ENCODE measurements at regions not wholly inside any gene's neighbourhood (a gene's known extent, or its start where the extent isn't known, plus 50 kb on each side); places are given as distances from the start of the nearest gene placed in this dataset.
"Not testable (repeated sequence)": the region's sequence is repeated elsewhere in the genome, so short reads cannot be mapped to it uniquely, and the experiment has no call there.

GRCh38 chr22:46045459-46046298, 68.7 kb upstream of the WNT7B start:
- H3K9me3 ChIP-seq: no peaks in the 10 kb centered on the region
- peak overlapping the region; percentile 94 to 99 for H3K27ac ChIP-seq
- DNase-seq: peak; percentile 32 to 39
- no peaks in the 10 kb centered on the region for H3K4me1 ChIP-seq
- no peaks in the 10 kb centered on the region for H3K36me3 ChIP-seq
- peak overlapping the region; percentile 49 to 53 for H3K4me3 ChIP-seq
- intact Hi-C loops (cut with DNase I; ENCODE audit: low total_unique reads): no loop called here
- H3K27me3 ChIP-seq: no peaks in the 10 kb centered on the region
- peak in 1 of 2 donors; percentile 17 for TF ChIP-seq POLR2A (IDR thresholded peaks at IDR 0.05)
- TF ChIP-seq, protein P1, sequence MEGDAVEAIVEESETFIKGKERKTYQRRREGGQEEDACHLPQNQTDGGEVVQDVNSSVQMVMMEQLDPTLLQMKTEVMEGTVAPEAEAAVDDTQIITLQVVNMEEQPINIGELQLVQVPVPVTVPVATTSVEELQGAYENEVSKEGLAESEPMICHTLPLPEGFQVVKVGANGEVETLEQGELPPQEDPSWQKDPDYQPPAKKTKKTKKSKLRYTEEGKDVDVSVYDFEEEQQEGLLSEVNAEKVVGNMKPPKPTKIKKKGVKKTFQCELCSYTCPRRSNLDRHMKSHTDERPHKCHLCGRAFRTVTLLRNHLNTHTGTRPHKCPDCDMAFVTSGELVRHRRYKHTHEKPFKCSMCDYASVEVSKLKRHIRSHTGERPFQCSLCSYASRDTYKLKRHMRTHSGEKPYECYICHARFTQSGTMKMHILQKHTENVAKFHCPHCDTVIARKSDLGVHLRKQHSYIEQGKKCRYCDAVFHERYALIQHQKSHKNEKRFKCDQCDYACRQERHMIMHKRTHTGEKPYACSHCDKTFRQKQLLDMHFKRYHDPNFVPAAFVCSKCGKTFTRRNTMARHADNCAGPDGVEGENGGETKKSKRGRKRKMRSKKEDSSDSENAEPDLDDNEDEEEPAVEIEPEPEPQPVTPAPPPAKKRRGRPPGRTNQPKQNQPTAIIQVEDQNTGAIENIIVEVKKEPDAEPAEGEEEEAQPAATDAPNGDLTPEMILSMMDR (IDR thresholded peaks at IDR 0.05): no peak

GRCh38 chr22:46046299-46046685, 69.3 kb upstream of the WNT7B start:
- Histone ChIP-seq H3K4me3 (peak overlapping the region in 1 of 2 donors; percentile 53), H3K9me3 (no peaks in the 10 kb centered on the region), H3K27ac (peak overlapping the region; percentile 94 to 99), H3K4me1 (peaks cover 2 to 5% of the 10 kb centered on the region in 2 donors), H3K27me3 (no peaks in the 10 kb centered on the region), H3K36me3 (no peaks in the 10 kb centered on the region)
- peak; percentile 19 to 31 for DNase-seq
- intact Hi-C loops (cut with DNase I; ENCODE audit: low total_unique reads): no loop called here
- TF ChIP-seq, protein P1 (IDR thresholded peaks at IDR 0.05): no peak
- TF ChIP-seq POLR2A (IDR thresholded peaks at IDR 0.05): no peak

- Histone ChIP-seq H3K4me1 (peaks cover 11 to 15% of the 10 kb centered on the region in 2 donors), H3K4me3 (no peak overlapping the region), H3K9me3 (no peaks in the 10 kb centered on the region), H3K27ac (peak overlapping the region; percentile 94 to 99), H3K36me3 (no peaks in the 10 kb centered on the region), H3K27me3 (no peaks in the 10 kb centered on the region)
- intact Hi-C loops (cut with DNase I; ENCODE audit: low total_unique reads): no loop called here
- DNase-seq: peak; percentile 13 to 17
- TF ChIP-seq POLR2A (IDR thresholded peaks at IDR 0.05): no peak
- TF ChIP-seq, protein P1 (IDR thresholded peaks at IDR 0.05): no peak
These were observed 70.3 kb upstream of the WNT7B start for GRCh38 chr22:46047226-46047625.

DNA sequence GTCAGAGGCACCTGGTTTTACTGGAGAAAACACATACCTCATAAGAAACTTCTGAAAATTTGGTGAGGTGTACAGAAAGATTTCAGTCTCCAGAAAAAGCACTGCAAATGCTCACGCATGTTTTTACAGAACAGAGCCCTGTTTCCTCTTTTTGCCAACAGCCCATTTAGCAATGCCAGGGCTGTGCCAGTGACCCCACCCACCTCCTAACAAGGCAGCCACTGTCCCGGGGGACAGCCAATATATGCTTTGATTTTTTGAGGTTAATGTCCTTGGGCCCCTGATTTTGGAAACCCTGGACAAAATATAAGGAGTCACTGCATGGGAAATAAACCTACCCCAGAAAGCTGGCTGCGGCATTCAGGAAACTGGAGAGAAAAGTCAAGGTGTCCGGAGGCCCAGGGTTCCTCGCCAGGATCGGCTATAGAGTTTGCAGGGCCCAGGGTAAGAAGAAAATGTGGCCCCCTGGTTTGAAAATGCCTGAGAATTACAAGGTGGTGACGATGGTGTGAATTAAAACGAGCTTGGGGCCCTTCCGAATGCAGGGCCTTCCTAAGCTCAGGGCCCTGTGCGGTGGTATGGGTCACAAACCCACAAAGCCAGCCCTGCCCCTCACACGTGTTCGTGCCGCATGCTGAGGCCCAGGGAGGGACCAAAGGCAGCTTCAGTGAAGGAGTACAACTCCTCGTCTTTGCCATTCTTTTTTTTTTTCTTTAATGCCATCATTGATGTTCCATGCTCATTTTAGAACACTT, 71.1 kb upstream of the WNT7B start:
- no peak overlapping the region for H3K4me3 ChIP-seq
- H3K4me1 ChIP-seq: peaks cover 13 to 16% of the 10 kb centered on the region in 2 donors
- no peaks in the 10 kb centered on the region for H3K27me3 ChIP-seq
- DNase-seq: peak; percentile 30 to 32
- no peaks in the 10 kb centered on the region for H3K36me3 ChIP-seq
- peak overlapping the region; percentile 94 to 99 for H3K27ac ChIP-seq
- TF ChIP-seq, protein P1 (IDR thresholded peaks at IDR 0.05): no peak
- no peak for TF ChIP-seq POLR2A (IDR thresholded peaks at IDR 0.05)
- no peaks in the 10 kb centered on the region for H3K9me3 ChIP-seq
- intact Hi-C loops (cut with DNase I; ENCODE audit: low total_unique reads): no loop called here

DNA sequence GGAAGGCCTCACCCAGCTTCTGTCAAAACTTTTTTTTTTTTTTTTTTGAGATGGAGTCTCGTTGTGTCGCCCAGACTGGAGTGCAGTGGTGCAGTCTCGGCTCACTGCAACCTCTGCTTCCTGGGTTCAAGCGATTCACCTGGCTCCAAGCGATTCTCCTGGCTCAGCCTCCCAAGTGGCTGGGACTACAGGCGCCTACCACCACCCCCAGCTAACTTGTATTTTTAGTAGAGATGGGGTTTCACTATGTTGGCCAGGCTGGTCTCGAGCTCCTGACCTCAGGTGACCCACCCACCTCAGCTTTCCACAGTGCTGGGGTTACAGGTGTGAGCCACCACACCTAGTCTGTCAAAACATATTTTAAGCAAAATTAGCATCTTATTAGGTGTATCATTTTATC, 71.7 kb upstream of the WNT7B start:
- H3K9me3 ChIP-seq; H3K36me3 ChIP-seq; H3K27me3 ChIP-seq; H3K4me3 ChIP-seq; intact Hi-C loops (cut with DNase I; ENCODE audit: low total_unique reads): not testable (repeated sequence)
- H3K4me1 ChIP-seq: peaks cover 13 to 16% of the 10 kb centered on the region in 2 donors
- H3K27ac ChIP-seq: peak overlapping the region; percentile 94 to 99
- peak; percentile 9 to 11 for DNase-seq
